OCI-LY3 (cell line): ENCODE measurements at regions not wholly inside any gene's neighbourhood (a gene's known extent, or its start where the extent isn't known, plus 50 kb on each side); places are given as distances from the start of the nearest gene placed in this dataset.
A peak's percentile ranks its signal among the peaks of the same experiment; 100 is the strongest.

Experiments used
- H2AFZ ChIP-seq: fragments of 200-600, 300-600 bp; shearing (Covaris generic); 2 replicates; pipeline ENCODE4 v1.6.0; 2014; ENCODE audit warnings: antibody characterized with exemption, low read depth, low read length
- H3K27ac ChIP-seq: fragments of 200-600, 300-600 bp; sonication (generic); 2 replicates; pipeline ENCODE4 v1.5.1; 2014; ENCODE audit warnings: mild to moderate bottlenecking, low read length, moderate library complexity, mixed read lengths
- H3K27me3 ChIP-seq: fragments of 200-600, 300-600 bp; sonication (generic); 2 replicates; pipeline ENCODE4 v1.6.1; 2014; ENCODE audit warnings: low read depth, low read length, mixed read lengths
- H3K36me3 ChIP-seq: fragments of 200-600, 300-600 bp; sonication (generic); replicated peaks from 2 replicates; pipeline ENCODE3; 2014; ENCODE audit warnings: low read depth, low read length, mixed read lengths
- H3K4me1 ChIP-seq: fragments of 300-600, 200-600 bp; sonication (generic); 2 replicates; pipeline ENCODE4 v1.6.1; 2014; ENCODE audit warnings: low read length, mixed read lengths
- H3K4me2 ChIP-seq: fragments of 200-600, 300-600 bp; sonication (generic); 2 replicates; pipeline ENCODE4 v1.6.1; 2014; ENCODE audit warnings: low read length, mixed read lengths
- H3K4me3 ChIP-seq: fragments of 300-600, 200-600 bp; sonication (generic); 2 replicates; pipeline ENCODE4 v1.5.1; 2014; ENCODE audit warnings: antibody characterized with exemption, mild to moderate bottlenecking, low read length, moderate library complexity
- H3K79me2 ChIP-seq: fragments of 300-600, 200-600 bp; shearing (Covaris generic); 2 replicates; pipeline ENCODE4 v1.6.1; 2014; ENCODE audit warnings: mild to moderate bottlenecking, low read length, mixed read lengths
- H3K9ac ChIP-seq: fragments of 300-600, 200-600 bp; shearing (Covaris generic); 2 replicates; pipeline ENCODE4 v1.6.0; 2014; ENCODE audit warnings: mild to moderate bottlenecking, low read length, moderate library complexity
- H3K9me3 ChIP-seq: fragments of 200-600, 300-600 bp; shearing (Covaris generic); 2 replicates; pipeline ENCODE4 v1.6.1; 2014; ENCODE audit warnings: low read length, mixed read lengths; ENCODE audit not compliant: insufficient read depth
- H4K20me1 ChIP-seq: fragments of 200-600, 300-600 bp; sonication (generic); 2 replicates; pipeline ENCODE4 v1.6.1; 2016; ENCODE audit warnings: low read length, mixed read lengths; ENCODE audit not compliant: insufficient read depth
- CTCF ChIP-seq: fragments of 200-600, 300-600 bp; sonication (generic); IDR thresholded peaks from 2 replicates; pipeline ENCODE4 v1.5.1; 2014; ENCODE audit warnings: antibody characterized with exemption, low read length, low read depth
- EZH2phosphoT487 ChIP-seq: fragments of 200-600 bp; shearing (Covaris generic); IDR thresholded peaks from 2 replicates; pipeline ENCODE4 v1.6.1; 2018; ENCODE audit warnings: antibody characterized with exemption, mixed run types, low read depth

GRCh38 chr13:50598338-50598737 is 245.2 kb downstream of the DLEU7 start:
- Histone ChIP-seq H3K4me3 (peak overlapping the region; percentile 43), H3K4me1 (peaks cover 59% of the 10 kb centered on the region), H3K27me3 (no peaks in the 10 kb centered on the region), H3K27ac (peak overlapping the region; percentile 78), H3K36me3 (no peaks in the 10 kb centered on the region), H4K20me1 (no peaks in the 10 kb centered on the region), H3K9me3 (no peaks in the 10 kb centered on the region), H3K9ac (peak overlapping the region; percentile 44), H3K4me2 (peak overlapping the region; percentile 67), H2AFZ (peak overlapping the region; percentile 60), H3K79me2 (no peaks in the 10 kb centered on the region)
- TF ChIP-seq EZH2phosphoT487 (no peak), CTCF (no peak)

- Histone ChIP-seq H3K27me3 (no peaks in the 10 kb centered on the region), H3K79me2 (no peaks in the 10 kb centered on the region), H3K4me3 (peak overlapping the region; percentile 43; the same call in 1 of the 2 replicates), H3K4me2 (peak overlapping the region; percentile 67), H3K9me3 (no peaks in the 10 kb centered on the region), H3K4me1 (peaks cover 52% of the 10 kb centered on the region), H4K20me1 (no peaks in the 10 kb centered on the region), H2AFZ (peak overlapping the region; percentile 60; the same call in 1 of the 2 replicates), H3K36me3 (no peaks in the 10 kb centered on the region), H3K9ac (peak overlapping the region; percentile 44; the same call in 1 of the 2 replicates), H3K27ac (peak overlapping the region; percentile 78)
- no peak for TF ChIP-seq EZH2phosphoT487
- TF ChIP-seq CTCF = no peak
Observed at GRCh38 chr13:50599046-50599445, 244.4 kb downstream of the DLEU7 start.

GRCh38 chr13:50599927-50600326 is 243.6 kb downstream of the DLEU7 start:
- Histone ChIP-seq H3K4me2 (no peak overlapping the region), H3K4me1 (peaks cover 47% of the 10 kb centered on the region), H3K9me3 (no peaks in the 10 kb centered on the region)

GRCh38 chr13:50608370-50608769 is 235.1 kb downstream of the DLEU7 start:
- Histone ChIP-seq H3K4me2 (no peak overlapping the region), H3K79me2 (no peaks in the 10 kb centered on the region), H3K4me3 (no peak overlapping the region), H3K36me3 (no peaks in the 10 kb centered on the region), H4K20me1 (no peaks in the 10 kb centered on the region), H2AFZ (no peak overlapping the region), H3K4me1 (peaks cover 19% of the 10 kb centered on the region), H3K27ac (no peak overlapping the region), H3K27me3 (peaks cover 5% of the 10 kb centered on the region; the same call in 1 of the 2 replicates), H3K9me3 (no peaks in the 10 kb centered on the region), H3K9ac (no peak overlapping the region)
- no peak for TF ChIP-seq EZH2phosphoT487
- no peak for TF ChIP-seq CTCF

More at GRCh38 chr13:50599927-50600326, 243.6 kb downstream of the DLEU7 start:
- Histone ChIP-seq H3K36me3 (no peaks in the 10 kb centered on the region), H4K20me1 (no peaks in the 10 kb centered on the region), H3K4me3 (no peak overlapping the region), H3K79me2 (no peaks in the 10 kb centered on the region), H3K27ac (no peak overlapping the region), H3K9ac (no peak overlapping the region), H2AFZ (no peak overlapping the region), H3K27me3 (no peaks in the 10 kb centered on the region)
- no peak for TF ChIP-seq CTCF
- no peak for TF ChIP-seq EZH2phosphoT487
